Left colon (tissue), 2 donors: ENCODE measurements at regions not wholly inside any gene's neighbourhood (a gene's known extent, or its start where the extent isn't known, plus 50 kb on each side); places are given as distances from the start of the nearest gene placed in this dataset.
"Not testable (repeated sequence)": the region's sequence is repeated elsewhere in the genome, so short reads cannot be mapped to it uniquely, and the experiment has no call there.

Experiments
- ATAC-seq: fragments of 200-7000 bp; cut with Tn5 transposase; one replicate; pipeline ENCODE4 v1.9.1; 2020; ENCODE audit warnings: mild to moderate bottlenecking, moderate library complexity
- DNase-seq, 2 donors: peaks; one replicate each; pipeline ENCODE4 v3.0.0-alpha.2; 2020
- intact Hi-C, 2 donors: fragments of 100-400 bp; cut with DNase I in 1 of 2; cut with micrococcal nuclease in 1 of 2; formaldehyde crosslinking; loops; one replicate each; pipeline versions ENCODE4 v1.11.2 to v1.14.0; 2022; cut with DNase I, micrococcal nuclease
- donor health status: DM: no; HTN: no; CAD: no.
- donor health status: DM: yes; HTN: yes; CAD: no.

DNA sequence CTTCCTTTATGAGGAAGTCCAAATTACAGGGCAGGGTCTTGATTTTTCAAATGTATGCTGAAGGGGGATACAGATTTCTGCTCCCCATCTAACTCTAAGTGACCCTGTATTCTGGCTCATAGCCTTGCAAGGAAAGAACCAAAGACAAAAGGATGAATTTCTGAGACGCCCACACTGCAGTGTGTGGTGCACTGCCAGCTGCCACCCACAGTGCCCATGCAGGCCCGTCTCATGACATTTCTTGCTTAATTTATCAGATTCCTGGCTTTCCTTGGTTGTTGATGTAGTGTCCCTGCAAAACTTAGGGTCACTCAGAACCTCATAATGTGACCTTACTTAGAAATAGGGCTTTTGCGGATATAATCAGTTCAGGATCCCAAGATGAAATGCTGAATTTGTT lies 68.0 kb downstream of the CBLN4 start:
- intact Hi-C loops: no loop called here
- ATAC-seq (no peak), DNase-seq (no peak)

DNA sequence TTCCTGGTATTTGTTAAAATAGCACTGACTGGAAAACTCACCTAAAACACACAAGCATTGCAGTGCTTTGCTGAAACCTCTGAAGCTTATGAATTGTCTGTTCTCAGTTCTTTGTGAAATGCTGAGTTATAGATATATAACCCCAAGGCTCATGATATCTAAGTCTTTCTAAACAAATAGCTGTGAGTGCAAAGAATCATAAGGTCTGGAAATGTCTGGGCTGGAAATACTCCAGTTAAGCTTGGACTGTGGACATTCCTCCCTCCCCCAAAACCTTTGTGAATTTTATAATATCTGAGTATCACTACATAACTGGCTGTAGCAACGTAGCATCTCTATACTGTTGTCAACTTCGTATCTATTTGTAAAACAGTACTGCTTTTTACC lies 69.1 kb downstream of the CBLN4 start:
- intact Hi-C loops: no loop called here
- no peak for ATAC-seq
- no peak for DNase-seq

DNA sequence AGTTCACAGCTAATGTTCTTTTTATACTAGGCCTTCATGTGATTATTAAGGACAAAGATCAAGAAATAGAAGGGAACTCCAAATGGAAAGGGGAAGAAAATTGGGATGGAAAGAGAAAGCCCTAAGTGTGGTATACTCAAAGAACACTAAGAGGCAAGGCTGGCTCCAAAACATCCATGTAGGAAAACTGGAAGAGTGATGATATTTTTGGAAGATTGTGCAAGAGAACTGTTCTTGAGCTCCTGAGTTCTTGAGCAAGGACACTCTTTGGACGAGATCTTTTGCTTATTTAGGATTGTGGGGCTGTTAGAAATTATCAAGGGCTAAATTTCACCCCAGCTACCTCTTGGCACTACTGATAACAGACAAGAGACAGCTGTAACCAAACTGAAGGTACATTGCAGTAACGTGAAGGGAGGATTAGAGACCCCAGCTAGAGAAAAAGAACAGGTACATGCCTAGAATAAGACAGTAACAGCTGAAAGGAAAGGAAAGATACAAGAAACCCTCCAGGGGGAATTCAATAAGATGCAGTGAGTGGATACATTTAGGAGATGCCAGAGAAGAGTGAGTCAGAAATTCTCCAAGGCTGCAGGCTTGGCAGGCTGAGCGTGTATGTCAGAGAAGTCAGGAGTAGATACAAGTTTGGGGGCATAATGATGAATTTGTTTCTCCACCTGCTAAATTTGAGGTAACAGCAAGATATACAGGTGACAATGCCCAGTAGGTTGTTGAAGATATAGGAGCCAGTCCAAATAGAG lies 69.7 kb downstream of the CBLN4 start:
- ATAC-seq (no peak), DNase-seq (no peak)
- intact Hi-C loops: no loop called here

DNA sequence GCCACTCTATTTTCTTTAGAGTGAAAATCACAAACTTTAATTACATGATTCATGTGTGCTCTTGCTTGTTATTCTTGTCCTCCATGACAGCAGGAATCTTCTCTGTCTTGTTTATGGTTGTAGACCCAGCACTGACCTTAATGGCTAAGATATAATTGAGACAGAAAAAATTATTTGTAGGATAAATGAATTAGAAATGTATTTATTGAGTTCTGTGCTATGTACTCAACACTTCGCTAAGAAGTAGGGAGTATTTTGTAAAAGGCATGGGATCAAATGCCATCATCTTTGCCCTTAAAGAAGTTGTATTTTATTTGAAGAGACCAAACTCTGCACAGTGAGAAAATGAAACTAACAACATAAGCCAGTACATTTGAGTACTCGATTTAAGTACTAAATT lies 71.2 kb downstream of the CBLN4 start:
- ATAC-seq (no peak), DNase-seq (no peak)
- intact Hi-C loops: no loop called here

DNA sequence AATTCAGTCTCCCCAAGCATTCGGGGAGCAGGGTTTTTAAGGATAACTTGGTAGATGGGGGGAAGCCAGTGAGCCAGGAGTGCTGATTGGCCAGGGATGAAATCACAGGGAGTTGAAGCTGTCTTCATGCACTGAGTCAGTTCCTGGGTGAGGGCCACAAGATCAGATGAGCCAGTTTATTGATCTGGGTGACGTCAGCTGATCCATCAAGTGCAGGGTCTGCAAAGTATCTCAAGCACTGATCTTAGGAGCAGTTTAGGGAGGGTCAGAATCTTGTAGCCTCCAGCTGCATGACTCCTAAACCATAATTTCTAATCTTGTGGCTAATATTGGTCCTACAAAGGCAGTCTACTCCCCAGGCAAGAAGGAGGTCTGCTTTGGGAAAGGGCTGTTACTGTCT lies 74.4 kb downstream of the CBLN4 start:
- ATAC-seq, intact Hi-C loops: not testable (repeated sequence)

DNA sequence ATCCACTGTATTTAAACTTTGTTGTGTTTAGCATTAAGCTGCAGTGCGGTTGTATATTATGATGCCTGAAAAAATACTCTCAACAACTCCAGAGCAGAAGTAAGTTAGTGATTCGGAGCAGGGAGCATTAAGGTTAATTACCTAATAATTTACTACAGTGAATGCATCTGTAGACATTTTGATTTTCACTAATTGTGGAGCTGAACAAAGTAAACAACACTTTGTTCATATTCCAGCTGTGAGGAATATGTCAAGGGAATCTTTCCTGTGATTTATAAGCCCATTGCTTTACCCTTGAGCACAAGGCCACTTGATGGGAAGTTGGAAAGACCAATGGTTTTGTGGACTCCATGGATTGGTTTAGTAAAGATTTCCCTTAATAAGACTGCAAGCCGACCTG lies 77.1 kb downstream of the CBLN4 start:
- intact Hi-C loops: no loop called here
- no peak for ATAC-seq

More for the DNA sequence above, 74.4 kb downstream of the CBLN4 start:
- not testable (repeated sequence) for DNase-seq

DNA sequence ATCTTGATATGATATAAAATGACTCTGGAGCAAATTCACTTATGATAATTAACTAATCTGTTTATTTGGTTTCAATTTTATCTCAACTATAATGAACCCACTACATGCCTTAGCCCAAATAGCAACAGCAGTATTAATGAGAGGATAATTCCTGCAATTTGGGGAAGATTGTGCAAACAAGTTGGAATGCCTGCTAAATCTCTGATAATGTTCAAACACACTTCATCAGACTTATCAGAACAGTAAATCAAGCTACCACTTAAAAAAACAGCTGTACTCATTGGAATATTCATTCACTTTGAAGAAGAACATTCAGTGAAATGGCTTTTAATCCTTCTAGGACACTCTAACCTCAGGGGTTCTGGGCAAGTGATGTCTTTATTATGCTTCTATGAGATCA lies 85.4 kb downstream of the CBLN4 start:
- DNase-seq (no peak), ATAC-seq (no peak)
- intact Hi-C loops: no loop called here

More for the DNA sequence above, 77.1 kb downstream of the CBLN4 start:
- DNase-seq: no peak

DNA sequence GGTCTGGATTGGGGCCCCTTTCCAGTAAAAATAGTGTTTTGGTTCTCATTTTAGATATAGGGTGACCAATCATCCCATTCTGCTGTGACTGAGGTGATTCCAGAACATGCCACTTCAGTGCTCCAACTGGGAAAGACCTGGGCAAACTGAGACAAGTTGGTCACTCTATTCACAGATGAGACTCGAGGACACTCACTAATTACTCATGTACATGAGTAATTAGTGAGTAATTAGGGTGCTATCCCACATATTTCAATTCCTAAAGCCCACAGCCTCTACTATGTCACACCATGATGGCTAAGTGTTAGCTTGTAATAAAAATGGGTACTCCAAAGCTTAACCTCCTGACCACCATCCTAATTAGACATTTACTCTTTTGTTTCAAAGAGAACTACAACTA lies 86.0 kb downstream of the CBLN4 start:
- intact Hi-C loops: no loop called here
- no peak for DNase-seq
- ATAC-seq: no peak

DNA sequence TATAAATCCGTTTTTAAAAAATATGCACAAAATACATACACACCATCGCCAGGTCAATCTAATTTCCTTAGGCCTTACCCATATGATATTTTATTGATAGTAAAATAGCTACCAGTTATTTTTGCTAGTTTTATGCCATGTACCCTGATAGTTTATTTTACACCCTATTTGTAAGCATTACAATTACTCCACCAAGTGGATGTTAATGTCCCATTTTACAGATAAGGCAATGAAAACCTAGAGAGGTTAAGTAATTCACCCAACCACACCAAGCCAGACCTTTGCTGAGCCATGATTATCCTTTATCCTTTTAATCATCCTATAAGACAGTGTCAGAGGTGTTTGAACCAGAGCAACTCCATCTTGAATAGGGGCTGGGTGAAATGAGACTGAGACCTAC lies 86.8 kb downstream of the CBLN4 start:
- no peak for ATAC-seq

DNA sequence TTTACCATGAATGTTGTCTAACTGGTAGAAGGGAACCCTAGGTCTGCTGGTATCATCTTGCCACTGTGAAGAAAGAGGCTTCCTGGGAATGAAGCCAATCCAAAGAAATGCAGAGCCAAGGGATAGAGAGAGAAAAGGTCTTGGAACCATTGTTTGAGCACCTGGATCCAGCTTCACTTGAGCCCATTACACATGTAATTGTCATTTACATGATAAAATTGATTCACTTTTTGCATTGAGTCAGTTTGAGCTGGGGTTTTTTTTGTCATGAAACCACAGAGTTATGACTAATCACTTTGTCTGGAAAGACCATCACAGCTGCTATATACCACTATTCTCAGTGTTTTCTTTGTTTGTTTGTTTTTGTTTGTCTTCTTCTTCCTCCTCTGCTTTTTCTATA lies 112.3 kb downstream of the CBLN4 start:
- DNase-seq (no peak), ATAC-seq (no peak)
- intact Hi-C loops: no loop called here

More for the DNA sequence above, 86.8 kb downstream of the CBLN4 start:
- intact Hi-C loops: no loop called here
- DNase-seq: no peak

DNA sequence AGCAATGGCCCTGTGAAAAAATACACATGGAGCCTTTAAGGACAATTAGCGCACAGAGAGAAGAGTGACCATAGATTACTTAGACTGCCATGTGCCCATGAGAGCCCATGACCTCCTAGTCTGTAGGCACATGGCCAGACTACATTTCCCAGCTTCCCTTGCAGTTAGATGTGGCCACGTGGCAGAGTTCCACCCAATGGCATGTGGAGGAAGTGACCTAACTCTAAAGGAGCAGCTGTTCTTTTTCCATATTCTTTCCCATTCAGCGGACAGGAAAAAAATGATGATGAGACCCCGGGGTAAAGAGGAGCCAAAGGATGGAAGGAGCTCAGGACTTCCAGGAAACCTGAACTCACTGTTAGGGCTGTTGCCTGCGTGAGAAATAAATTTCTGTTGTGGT lies 116.6 kb downstream of the CBLN4 start:
- no peak for ATAC-seq
- no peak for DNase-seq
- intact Hi-C loops: no loop called here

DNA sequence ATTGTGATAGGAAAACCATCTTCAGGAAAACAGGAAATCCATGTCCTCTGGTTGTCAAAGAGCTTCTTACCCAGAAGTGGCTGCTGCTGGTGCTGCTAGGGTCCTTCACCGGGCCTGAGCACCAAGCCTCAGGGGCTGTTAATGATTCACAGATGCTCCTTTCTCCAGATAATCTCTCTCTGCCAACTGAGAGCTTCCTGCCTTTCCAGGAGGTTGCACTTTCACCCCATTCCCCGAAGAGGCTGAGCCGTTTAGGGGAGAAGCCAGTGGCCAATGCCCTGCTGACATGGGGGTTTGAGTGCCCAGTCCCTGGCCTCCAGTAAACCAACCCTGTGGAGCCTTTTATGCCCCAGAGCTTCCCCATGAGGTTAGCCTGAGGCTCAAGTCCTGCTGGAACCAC lies 122.4 kb downstream of the CBLN4 start:
- ATAC-seq (peak; percentile 90), DNase-seq (peak; percentile 12 to 32)
- intact Hi-C loops: no loop called here

DNA sequence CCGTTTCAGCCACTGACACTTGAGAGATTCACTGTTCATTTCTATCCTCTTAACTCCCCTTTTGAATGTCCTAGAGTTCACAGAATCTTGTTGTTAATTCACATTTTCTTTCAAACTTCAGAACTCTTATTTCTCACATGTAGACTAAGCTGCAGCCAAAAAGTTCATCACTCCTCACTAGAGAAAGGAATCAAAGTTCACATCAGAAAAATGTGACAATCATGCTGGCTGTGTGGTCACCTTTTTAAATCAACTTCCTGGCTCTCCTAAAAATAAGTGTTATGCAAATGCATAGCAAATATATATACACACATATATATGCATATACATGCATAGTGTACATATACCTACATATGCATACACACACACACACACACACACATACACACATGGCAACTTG lies 123.0 kb downstream of the CBLN4 start:
- DNase-seq: no peak
- intact Hi-C loops: no loop called here
- no peak for ATAC-seq

DNA sequence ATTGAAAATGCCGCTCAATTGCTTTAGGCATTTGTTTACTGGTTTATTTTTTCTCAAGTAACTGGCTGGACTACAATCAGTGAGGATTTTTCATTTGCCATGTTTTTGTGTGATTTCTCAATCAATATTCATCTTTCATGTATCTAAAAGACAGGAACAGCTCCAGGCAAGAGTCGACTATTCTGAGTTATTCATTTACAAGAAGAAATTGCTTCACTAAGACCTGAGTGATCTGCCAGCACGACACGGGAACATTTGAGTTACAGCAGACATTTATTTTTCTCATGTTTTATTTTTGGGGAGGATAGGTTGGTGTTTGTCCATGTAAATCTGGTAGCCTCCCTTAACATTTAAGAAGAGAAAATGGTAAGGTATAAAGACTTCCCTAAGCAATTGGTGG lies 124.1 kb downstream of the CBLN4 start:
- ATAC-seq (peak; percentile 73), DNase-seq (no peak)
- intact Hi-C loops: no loop called here

DNA sequence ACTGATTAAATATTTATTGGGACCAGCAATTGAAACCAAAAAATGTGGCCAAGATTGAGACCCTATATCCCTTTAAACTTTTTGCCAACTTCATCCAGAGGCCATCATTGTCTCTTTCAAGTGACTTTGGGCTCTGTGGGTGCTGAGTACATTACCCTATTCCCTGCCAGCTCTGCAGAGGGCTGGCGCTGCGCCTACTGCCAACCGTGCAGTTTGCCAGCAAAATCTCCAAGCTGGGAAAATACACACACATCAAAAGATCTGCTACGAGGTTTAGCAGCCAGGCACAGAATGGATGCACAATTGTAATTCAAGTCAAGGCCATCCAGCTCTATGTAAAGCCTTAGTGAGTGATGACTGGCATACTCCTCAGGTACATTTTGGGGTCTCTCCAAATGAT lies 125.0 kb downstream of the CBLN4 start:
- DNase-seq (peak in 1 of 2 donors; percentile 24), ATAC-seq (peak; percentile 42)
- intact Hi-C loops: no loop called here

DNA sequence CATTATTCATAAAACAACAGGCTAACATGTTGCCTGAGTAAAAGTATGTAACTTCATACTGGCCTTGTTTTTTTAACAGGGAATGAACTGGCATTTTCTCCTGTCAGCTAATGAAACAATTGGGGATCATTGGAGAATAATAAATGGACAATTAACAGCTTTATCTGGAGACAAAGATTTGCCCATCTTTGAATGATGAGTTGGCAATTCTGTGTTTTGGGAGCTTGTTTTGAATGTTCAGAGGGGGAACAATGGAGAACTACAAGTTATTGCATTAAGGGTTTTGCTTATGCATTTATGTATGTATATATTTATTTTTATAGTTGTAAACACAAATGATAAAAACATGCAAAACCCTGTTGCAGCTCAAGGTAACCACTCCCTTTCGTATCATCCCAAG lies 150.3 kb downstream of the CBLN4 start:
- intact Hi-C loops: no loop called here
- ATAC-seq (no peak), DNase-seq (no peak)

DNA sequence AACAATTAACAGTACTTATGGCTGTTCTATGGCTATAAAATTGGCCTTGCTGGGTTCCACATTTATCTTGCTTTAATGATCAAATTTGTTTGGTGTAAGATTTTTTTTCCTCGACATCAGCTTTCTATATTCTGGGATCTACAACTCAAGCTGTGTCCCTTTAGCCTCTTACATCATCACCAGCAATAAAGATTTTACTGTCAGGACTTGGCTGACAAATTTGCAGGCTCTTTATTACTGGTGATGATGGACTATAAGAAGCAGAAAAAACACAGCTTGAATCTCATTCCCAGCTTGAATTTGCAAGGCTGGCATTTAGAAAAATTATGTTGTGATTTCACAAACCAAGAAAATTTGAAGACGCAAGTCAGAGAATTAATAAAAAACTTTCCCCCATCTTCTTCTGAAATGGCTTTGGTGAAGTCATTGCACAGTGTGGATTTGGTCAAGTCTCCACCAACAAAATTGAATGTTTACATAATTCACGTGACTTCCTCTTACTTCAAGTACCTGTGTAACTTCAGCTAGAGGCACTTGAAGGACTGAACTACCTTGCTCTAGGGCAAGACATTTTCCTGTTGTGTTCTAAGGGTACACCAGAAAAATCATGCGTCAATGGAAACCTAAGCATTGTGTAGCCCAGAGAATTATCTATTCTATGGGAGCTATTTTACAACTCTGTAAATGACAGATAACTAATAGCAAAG lies 175.0 kb downstream of the CBLN4 start:
- DNase-seq: no peak
- peak; percentile 74 for ATAC-seq
- intact Hi-C loops: no loop called here

DNA sequence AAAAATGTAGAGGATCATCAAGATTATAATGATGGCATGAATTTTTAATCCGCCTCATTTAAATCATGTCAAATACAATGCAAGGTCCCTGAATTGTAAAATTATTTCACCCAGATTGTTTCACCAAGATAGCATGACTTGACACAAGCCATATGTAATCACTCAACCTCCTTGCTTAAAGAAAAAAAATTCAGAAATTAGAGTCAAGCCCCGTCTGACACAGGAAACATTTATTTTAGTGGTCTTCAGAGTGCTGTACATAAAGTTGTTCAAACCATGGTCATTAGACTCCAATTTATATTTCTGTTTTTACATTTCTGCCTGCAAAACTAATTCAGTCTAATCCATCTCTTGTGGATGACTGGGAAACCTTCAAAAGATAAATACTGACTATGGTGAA lies 200.2 kb downstream of the CBLN4 start:
- intact Hi-C loops: no loop called here
- DNase-seq (no peak), ATAC-seq (no peak)

DNA sequence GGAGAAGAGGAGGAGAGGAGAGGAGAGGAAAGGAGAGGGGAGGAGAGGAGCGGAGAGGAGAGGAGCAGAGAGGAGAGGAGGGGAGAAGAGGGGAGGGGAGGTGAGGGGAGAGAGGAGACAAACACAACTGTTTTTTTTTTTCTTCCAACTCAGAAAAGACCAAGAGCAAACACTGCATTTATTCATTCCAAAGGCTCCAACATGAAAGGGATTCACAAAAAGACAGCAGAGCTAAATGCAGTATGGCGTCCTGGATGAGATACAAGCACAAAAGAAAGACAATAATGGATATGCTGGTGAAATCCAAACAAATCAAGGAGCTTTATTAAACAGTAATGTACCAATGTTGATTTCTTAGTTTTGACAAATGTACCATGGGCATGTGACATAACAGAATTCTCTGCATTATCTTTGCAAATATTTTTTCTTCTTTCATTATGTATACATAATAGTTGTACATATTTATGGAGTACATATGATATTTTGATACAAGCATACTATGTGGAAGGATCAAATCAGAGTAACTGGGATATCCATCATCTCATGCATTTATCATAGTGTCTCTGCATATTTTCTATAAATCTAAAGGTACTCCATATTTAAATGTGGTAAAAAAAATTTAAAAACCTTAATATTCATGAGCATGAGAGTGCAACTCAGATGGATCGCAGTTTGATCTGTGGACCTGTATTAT lies 204.6 kb downstream of the CBLN4 start:
- DNase-seq (no peak), ATAC-seq (no peak)
- intact Hi-C loops: no loop called here

DNA sequence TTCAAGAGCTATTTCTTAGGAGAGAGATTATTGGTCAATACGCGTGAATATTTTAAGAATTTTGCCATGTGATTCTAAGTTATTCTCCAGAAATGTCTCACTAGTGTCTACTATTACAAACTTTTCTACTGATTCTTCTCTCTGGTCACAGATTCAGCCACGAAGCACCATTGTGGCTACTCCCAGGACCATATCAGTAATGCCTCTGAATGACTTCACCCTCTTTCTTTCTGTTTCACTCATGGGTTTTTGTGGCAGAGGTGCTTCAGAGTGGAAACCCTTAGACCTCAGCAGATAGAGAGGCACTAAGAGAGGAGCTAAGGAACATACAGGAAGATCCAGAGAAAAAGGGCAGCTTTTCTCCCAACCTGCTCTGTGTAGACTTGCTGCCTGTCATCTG lies 211.3 kb downstream of the CBLN4 start:
- DNase-seq: no peak
- no peak for ATAC-seq
- intact Hi-C loops: no loop called here
